Activated CD8-positive, alpha-beta T cell treated with anti-CD3 and anti-CD28 coated beads for 36 hours (primary cell): ENCODE measurements at regions not wholly inside any gene's neighbourhood (a gene's known extent, or its start where the extent isn't known, plus 50 kb on each side); places are given as distances from the start of the nearest gene placed in this dataset.

Experiments used
- ATAC-seq: fragments of 200-7000 bp; cut with Tn5 transposase; one replicate; pipeline ENCODE4 v1.10.0; 2021; ENCODE audit warnings: mild to moderate bottlenecking, moderate library complexity
- CTCF ChIA-PET: fragments of 350-600 bp; sonication (Branson Sonifier 250); formaldehyde crosslinking; loops from one replicate; lab custom pipeline; 2021; ENCODE audit warnings: antibody characterized with exemption; lab: Charles Lee
- POLR2A ChIA-PET: fragments of 350-600 bp; sonication (Branson Sonifier 250); formaldehyde crosslinking; loops from one replicate; lab custom pipeline; 2021; ENCODE audit warnings: antibody characterized with exemption; lab: Charles Lee
- DNase-seq: peaks from one replicate; pipeline ENCODE4 v3.0.0-alpha.2; 2020
- H3K27ac Mint-ChIP-seq: one replicate; pipeline ENCODE4 v1.8.0; 2021; ENCODE audit warnings: mild to moderate bottlenecking, mixed read lengths
- H3K27me3 Mint-ChIP-seq: one replicate; pipeline ENCODE4 v1.8.0; 2021; ENCODE audit warnings: mixed read lengths
- H3K36me3 Mint-ChIP-seq: one replicate; pipeline ENCODE4 v1.8.0; 2021; ENCODE audit warnings: low read depth, mixed read lengths
- H3K4me1 Mint-ChIP-seq: one replicate; pipeline ENCODE4 v1.8.0; 2021; ENCODE audit warnings: low read depth, mixed read lengths
- H3K4me3 Mint-ChIP-seq: one replicate; pipeline ENCODE4 v1.8.0; 2021; ENCODE audit warnings: mild to moderate bottlenecking, moderate library complexity, mixed read lengths
- H3K9me3 Mint-ChIP-seq: one replicate; pipeline ENCODE4 v1.8.0; 2021; ENCODE audit warnings: mixed read lengths
- intact Hi-C: fragments of 100-400 bp; cut with micrococcal nuclease; formaldehyde crosslinking; loops from one replicate; pipeline ENCODE4 v1.10.0; 2022
- TF ChIP-seq, protein P1 (sequence below): fragments of 200-600 bp; IDR thresholded peaks from one replicate; pipeline ENCODE4 v1.8.0; 2022; ENCODE audit warnings: antibody characterized with exemption, mild to moderate bottlenecking

DNA sequence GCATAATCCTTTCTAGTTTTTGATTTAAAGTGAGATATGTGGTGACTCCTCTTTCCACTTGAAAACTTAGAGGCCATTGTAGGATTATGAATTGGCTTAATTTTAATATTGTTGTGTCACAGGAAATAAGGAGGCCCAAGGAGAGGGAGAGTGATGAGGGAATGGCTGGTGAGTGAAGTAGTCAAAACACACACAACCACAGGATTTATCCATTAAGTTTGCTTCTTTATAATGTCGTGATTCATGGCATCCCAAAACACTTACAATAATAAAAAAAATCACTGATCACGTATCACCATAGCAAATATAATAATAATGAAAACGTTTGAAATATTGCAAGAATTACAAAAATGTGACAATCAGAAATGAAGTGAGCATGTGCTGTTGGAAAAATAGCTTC lies 1215.5 kb upstream of the LRRTM3 start:
- TF ChIP-seq, protein P1, sequence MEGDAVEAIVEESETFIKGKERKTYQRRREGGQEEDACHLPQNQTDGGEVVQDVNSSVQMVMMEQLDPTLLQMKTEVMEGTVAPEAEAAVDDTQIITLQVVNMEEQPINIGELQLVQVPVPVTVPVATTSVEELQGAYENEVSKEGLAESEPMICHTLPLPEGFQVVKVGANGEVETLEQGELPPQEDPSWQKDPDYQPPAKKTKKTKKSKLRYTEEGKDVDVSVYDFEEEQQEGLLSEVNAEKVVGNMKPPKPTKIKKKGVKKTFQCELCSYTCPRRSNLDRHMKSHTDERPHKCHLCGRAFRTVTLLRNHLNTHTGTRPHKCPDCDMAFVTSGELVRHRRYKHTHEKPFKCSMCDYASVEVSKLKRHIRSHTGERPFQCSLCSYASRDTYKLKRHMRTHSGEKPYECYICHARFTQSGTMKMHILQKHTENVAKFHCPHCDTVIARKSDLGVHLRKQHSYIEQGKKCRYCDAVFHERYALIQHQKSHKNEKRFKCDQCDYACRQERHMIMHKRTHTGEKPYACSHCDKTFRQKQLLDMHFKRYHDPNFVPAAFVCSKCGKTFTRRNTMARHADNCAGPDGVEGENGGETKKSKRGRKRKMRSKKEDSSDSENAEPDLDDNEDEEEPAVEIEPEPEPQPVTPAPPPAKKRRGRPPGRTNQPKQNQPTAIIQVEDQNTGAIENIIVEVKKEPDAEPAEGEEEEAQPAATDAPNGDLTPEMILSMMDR: no peak
- H3K27me3 Mint-ChIP-seq: no peaks in the 10 kb centered on the region
- intact Hi-C loops: no loop called here
- no peaks in the 10 kb centered on the region for H3K36me3 Mint-ChIP-seq
- no peak for DNase-seq
- H3K4me3 Mint-ChIP-seq: no peak overlapping the region
- peaks cover 11% of the 10 kb centered on the region for H3K9me3 Mint-ChIP-seq
- no peaks in the 10 kb centered on the region for H3K4me1 Mint-ChIP-seq
- no peak overlapping the region for H3K27ac Mint-ChIP-seq
- ChIA-PET POLR2A (no interaction called here), CTCF (no interaction called here)
- ATAC-seq: no peak

DNA sequence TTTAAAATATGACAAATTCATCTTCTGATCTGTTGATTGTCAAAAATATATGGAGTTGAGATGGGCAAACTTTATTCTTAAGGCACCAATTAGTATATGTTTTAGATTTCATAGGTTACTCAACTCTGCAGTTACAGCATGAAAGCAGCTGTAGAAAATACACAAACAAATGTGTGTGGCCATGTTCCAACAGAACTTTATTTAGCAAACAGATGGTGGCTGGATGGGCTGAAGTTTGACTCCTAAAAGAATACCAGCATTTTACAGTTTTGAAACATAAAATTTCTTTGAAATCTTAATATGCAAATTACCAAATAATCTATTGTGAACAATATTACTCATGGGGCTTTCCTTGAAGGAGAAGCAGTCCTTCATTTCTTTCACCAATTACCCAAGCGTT lies 1206.0 kb upstream of the LRRTM3 start:
- Mint-ChIP-seq H3K9me3 (peaks cover 7% of the 10 kb centered on the region), H3K4me1 (no peaks in the 10 kb centered on the region), H3K4me3 (no peak overlapping the region), H3K27ac (no peak overlapping the region), H3K27me3 (no peaks in the 10 kb centered on the region), H3K36me3 (no peaks in the 10 kb centered on the region)
- DNase-seq (no peak), ATAC-seq (no peak)
- ChIA-PET CTCF (no interaction called here), POLR2A (no interaction called here)
- intact Hi-C loops: no loop called here
- TF ChIP-seq, protein P1: no peak

DNA sequence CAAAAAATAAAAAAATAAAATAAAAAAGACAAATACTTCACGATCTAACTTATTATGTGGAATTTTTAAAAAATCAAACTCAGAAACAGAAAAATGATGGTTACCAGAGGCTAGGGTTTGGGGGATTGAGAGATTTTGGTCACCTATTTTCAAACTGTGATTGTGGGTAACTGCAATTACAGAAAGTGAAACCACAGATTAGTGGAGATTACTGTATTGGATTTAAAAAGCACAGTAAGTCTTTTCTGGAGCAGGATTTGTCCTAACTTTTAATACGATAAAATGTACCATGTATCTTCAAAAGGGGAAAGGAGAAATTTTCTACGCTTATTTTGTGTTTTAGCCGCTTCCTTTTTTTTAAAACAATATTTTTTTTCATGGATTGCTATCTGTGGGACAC lies 1204.9 kb upstream of the LRRTM3 start:
- Mint-ChIP-seq H3K9me3 (peaks cover 5% of the 10 kb centered on the region), H3K36me3 (no peaks in the 10 kb centered on the region), H3K27me3 (no peaks in the 10 kb centered on the region), H3K4me1 (no peaks in the 10 kb centered on the region), H3K4me3 (no peak overlapping the region), H3K27ac (no peak overlapping the region)
- ATAC-seq (no peak), DNase-seq (no peak)
- CTCF ChIA-PET: no interaction called here
- POLR2A ChIA-PET: no interaction called here
- TF ChIP-seq, protein P1: no peak
- intact Hi-C loops: no loop called here

DNA sequence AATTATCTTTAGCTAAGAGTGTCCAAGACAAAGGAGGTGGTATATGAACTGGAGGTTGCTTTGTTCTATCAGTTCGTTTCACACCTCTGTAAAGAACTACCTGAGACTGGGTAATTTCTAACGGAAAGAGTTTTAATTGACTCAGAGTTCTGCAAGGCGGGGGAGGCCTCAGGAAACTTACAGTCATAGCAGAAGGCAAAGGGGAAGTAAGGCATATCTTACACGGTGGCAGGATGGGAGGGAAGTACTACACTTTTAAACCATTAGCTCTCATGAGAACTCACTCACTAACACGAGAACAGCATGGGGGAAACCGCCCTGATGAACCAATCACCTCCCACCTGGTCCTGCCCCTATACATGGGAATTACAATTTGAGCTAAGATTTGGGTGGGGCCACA lies 1202.3 kb upstream of the LRRTM3 start:
- H3K27me3 Mint-ChIP-seq: no peaks in the 10 kb centered on the region

DNA sequence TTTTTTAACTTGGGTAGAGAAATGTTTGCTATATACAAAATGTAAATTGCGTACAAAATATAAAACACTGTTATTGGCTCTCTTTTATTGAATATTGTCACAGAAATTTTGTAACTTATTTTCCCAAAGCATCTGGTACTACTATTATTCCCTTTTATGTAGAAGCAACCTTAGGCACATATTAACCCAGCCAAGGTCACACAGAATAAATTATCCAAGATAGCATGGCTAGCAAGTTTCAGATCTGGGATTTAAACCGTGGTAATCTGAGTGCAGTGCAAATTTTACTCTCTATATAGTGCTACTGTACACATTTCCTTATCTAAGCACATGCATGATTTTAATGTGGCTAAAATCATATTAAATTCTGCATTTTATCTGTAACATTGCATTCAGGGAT lies 1190.5 kb upstream of the LRRTM3 start:
- Mint-ChIP-seq H3K27me3 (no peaks in the 10 kb centered on the region), H3K4me1 (no peaks in the 10 kb centered on the region), H3K27ac (no peak overlapping the region), H3K36me3 (no peaks in the 10 kb centered on the region), H3K9me3 (peaks cover 6% of the 10 kb centered on the region), H3K4me3 (no peak overlapping the region)
- TF ChIP-seq, protein P1: no peak
- ChIA-PET CTCF (no interaction called here), POLR2A (no interaction called here)
- intact Hi-C loops: no loop called here
- DNase-seq (no peak), ATAC-seq (no peak)

More for the DNA sequence above, 1202.3 kb upstream of the LRRTM3 start:
- no peak overlapping the region for H3K4me3 Mint-ChIP-seq
- DNase-seq: no peak
- ATAC-seq: no peak
- no peaks in the 10 kb centered on the region for H3K4me1 Mint-ChIP-seq
- intact Hi-C loops: no loop called here
- H3K9me3 Mint-ChIP-seq: peaks cover 2% of the 10 kb centered on the region
- H3K36me3 Mint-ChIP-seq: no peaks in the 10 kb centered on the region
- POLR2A ChIA-PET: interaction anchor here (0.5 kb wide), 1 partner anchor 208 kb away, joined by 3 read pairs; no protein-coding TSS in a partner anchor
- TF ChIP-seq, protein P1: no peak
- CTCF ChIA-PET: no interaction called here
- H3K27ac Mint-ChIP-seq: no peak overlapping the region
